ENCODE measurements at regions not wholly inside any gene's neighbourhood (a gene's known extent, or its start where the extent isn't known, plus 50 kb on each side); places are given as distances from the start of the nearest gene placed in this dataset.
"Not testable (repeated sequence)": the region's sequence is repeated elsewhere in the genome, so short reads cannot be mapped to it uniquely, and the experiment has no call there.

GRCh38 chr5:142519913-142520312 lies 166.0 kb downstream of the FGF1 start:
- TF ChIP-seq CTCF (conservative IDR thresholded peaks at IDR 0.05; ENCODE audit: low read depth, low read length); EZH2phosphoT487 (IDR thresholded peaks at IDR 0.05; ENCODE audit: borderline replicate concordance, low read length); EZH2 (IDR thresholded peaks at IDR 0.05; ENCODE audit: low read length, unreplicated experiment): not testable (repeated sequence)

All from PC-3 (cell line).